Fibroblast of lung (primary cell): ENCODE measurements at regions not wholly inside any gene's neighbourhood (a gene's known extent, or its start where the extent isn't known, plus 50 kb on each side); places are given as distances from the start of the nearest gene placed in this dataset.

Source experiments
- EZH2 ChIP-seq: IDR thresholded peaks from 2 replicates; pipeline ENCODE4 v1.5.1; 2012; ENCODE audit warnings: low read length, control low read depth, mild to moderate bottlenecking; ENCODE audit errors: missing control alignments
- TF ChIP-seq, protein P1 (sequence below), 2 donors: IDR thresholded peaks in 1 of 2; conservative IDR thresholded peaks in 1 of 2; 1 replicate in 1 of 2; 2 replicates in 1 of 2; pipeline ENCODE4 v1.5.1; 2011 to 2012; ENCODE audit warnings: low read length in 2 of 2, control low read depth in 1 of 2, inconsistent platforms in 1 of 2, low read depth in 1 of 2, mild to moderate bottlenecking in 1 of 2

DNA sequence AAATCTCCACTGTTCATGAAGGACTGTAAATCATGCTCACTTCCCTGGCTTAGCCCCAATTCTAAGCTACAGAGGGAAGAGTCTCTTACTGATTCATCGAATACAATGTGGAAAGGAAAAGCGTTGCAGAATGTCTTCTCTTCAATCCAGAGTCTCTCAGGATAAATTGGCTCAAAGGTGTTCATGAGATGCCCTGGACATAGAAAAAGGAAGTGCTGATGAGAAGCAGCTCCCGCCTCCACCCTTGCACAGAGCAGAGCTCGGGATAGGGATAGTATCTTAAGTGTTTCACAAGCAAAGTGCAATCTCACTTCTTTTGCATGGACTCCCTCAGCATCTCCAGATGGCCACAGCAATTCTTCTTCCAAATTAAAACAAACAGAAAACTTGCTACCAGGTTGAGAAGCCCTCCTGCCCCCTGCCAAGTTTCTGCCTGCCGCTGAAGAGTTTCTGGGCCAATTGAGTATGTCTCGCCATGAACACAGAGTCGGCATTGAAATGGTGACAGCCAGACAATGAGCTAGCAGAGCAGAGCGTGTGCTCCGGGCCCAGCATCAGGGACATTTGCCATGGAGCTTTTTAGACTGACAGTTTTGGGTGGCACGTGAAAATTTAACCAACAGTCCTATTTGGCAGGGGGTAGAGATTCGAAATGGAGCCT is 85.7 kb downstream of the C13orf42 start:
- TF ChIP-seq, protein P1, sequence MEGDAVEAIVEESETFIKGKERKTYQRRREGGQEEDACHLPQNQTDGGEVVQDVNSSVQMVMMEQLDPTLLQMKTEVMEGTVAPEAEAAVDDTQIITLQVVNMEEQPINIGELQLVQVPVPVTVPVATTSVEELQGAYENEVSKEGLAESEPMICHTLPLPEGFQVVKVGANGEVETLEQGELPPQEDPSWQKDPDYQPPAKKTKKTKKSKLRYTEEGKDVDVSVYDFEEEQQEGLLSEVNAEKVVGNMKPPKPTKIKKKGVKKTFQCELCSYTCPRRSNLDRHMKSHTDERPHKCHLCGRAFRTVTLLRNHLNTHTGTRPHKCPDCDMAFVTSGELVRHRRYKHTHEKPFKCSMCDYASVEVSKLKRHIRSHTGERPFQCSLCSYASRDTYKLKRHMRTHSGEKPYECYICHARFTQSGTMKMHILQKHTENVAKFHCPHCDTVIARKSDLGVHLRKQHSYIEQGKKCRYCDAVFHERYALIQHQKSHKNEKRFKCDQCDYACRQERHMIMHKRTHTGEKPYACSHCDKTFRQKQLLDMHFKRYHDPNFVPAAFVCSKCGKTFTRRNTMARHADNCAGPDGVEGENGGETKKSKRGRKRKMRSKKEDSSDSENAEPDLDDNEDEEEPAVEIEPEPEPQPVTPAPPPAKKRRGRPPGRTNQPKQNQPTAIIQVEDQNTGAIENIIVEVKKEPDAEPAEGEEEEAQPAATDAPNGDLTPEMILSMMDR (conservative IDR thresholded peaks at IDR 0.05 in 1 of 2, IDR thresholded peaks at IDR 0.05 in 1 of 2; ENCODE audit: low read depth in 1 of 2, low read length in 2 of 2): no peak
- TF ChIP-seq EZH2: no peak
